COR-L47 (cell line): ENCODE measurements at regions not wholly inside any gene's neighbourhood (a gene's known extent, or its start where the extent isn't known, plus 50 kb on each side); places are given as distances from the start of the nearest gene placed in this dataset.
"Not testable (repeated sequence)": the region's sequence is repeated elsewhere in the genome, so short reads cannot be mapped to it uniquely, and the experiment has no call there.

Experiments
- DNase-seq: peaks from one replicate; lab custom pipeline; 2025; lab: John Stamatoyannopoulos, UW

- no peak for DNase-seq
These were observed 609.8 kb upstream of the NCAM2 start for GRCh38 chr21:20388400-20388799.

- no peak for DNase-seq
These were observed 601.4 kb upstream of the NCAM2 start for GRCh38 chr21:20396798-20397197.

GRCh38 chr21:20404915-20405314, 593.3 kb upstream of the NCAM2 start:
- no peak for DNase-seq

- DNase-seq: no peak
These were observed 579.9 kb upstream of the NCAM2 start for GRCh38 chr21:20418353-20418752.

- DNase-seq: no peak
These were observed 578.4 kb upstream of the NCAM2 start for GRCh38 chr21:20419772-20420171.

- no peak for DNase-seq
These were observed 573.3 kb upstream of the NCAM2 start for GRCh38 chr21:20424943-20425342.

GRCh38 chr21:20425856-20426255, 572.4 kb upstream of the NCAM2 start:
- no peak for DNase-seq

GRCh38 chr21:20440338-20440737, 557.9 kb upstream of the NCAM2 start:
- no peak for DNase-seq

- DNase-seq: peak; percentile 17
These were observed 554.6 kb upstream of the NCAM2 start for GRCh38 chr21:20443558-20444155.

- DNase-seq: no peak
These were observed 552.2 kb upstream of the NCAM2 start for GRCh38 chr21:20445971-20446370.

GRCh38 chr21:20451046-20451445, 547.2 kb upstream of the NCAM2 start:
- no peak for DNase-seq

GRCh38 chr21:20452935-20453334, 545.3 kb upstream of the NCAM2 start:
- no peak for DNase-seq

GRCh38 chr21:20459838-20460237, 538.4 kb upstream of the NCAM2 start:
- no peak for DNase-seq

- DNase-seq: no peak
These were observed 534.8 kb upstream of the NCAM2 start for GRCh38 chr21:20463362-20463761.

GRCh38 chr21:20469361-20469760, 528.8 kb upstream of the NCAM2 start:
- no peak for DNase-seq

GRCh38 chr21:20486303-20486702, 511.9 kb upstream of the NCAM2 start:
- DNase-seq: no peak

- not testable (repeated sequence) for DNase-seq
These were observed 495.3 kb upstream of the NCAM2 start for GRCh38 chr21:20502915-20503314.

GRCh38 chr21:20507783-20508182, 490.4 kb upstream of the NCAM2 start:
- no peak for DNase-seq

GRCh38 chr21:20511216-20511880, 486.9 kb upstream of the NCAM2 start:
- no peak for DNase-seq

- no peak for DNase-seq
These were observed 482.8 kb upstream of the NCAM2 start for GRCh38 chr21:20515446-20515845.

- no peak for DNase-seq
These were observed 479.1 kb upstream of the NCAM2 start for GRCh38 chr21:20519076-20519475.

GRCh38 chr21:20522611-20523010, 475.6 kb upstream of the NCAM2 start:
- DNase-seq: no peak

- no peak for DNase-seq
These were observed 475.0 kb upstream of the NCAM2 start for GRCh38 chr21:20523191-20523590.
